Activated T-cell treated with anti-CD3 and anti-CD28 coated beads for 24 hours (primary cell): ENCODE measurements at regions not wholly inside any gene's neighbourhood (a gene's known extent, or its start where the extent isn't known, plus 50 kb on each side); places are given as distances from the start of the nearest gene placed in this dataset.
"Not testable (repeated sequence)": the region's sequence is repeated elsewhere in the genome, so short reads cannot be mapped to it uniquely, and the experiment has no call there.

Source experiments
- DNase-seq: peaks from one replicate; pipeline ENCODE4 v3.0.0-alpha.2; 2020; ENCODE audit warnings: low read depth

- DNase-seq: not testable (repeated sequence)
These were observed 53.0 kb upstream of the C1QTNF3 start for GRCh38 chr5:34096033-34096432.

GRCh38 chr5:34099891-34100290 lies 56.9 kb upstream of the C1QTNF3 start:
- DNase-seq: not testable (repeated sequence)

GRCh38 chr5:34101567-34101966 lies 58.6 kb upstream of the C1QTNF3 start:
- not testable (repeated sequence) for DNase-seq

GRCh38 chr5:34108897-34109296 lies 65.9 kb upstream of the C1QTNF3 start:
- DNase-seq: not testable (repeated sequence)

GRCh38 chr5:34124280-34124679 lies 81.3 kb upstream of the C1QTNF3 start:
- not testable (repeated sequence) for DNase-seq

DNA sequence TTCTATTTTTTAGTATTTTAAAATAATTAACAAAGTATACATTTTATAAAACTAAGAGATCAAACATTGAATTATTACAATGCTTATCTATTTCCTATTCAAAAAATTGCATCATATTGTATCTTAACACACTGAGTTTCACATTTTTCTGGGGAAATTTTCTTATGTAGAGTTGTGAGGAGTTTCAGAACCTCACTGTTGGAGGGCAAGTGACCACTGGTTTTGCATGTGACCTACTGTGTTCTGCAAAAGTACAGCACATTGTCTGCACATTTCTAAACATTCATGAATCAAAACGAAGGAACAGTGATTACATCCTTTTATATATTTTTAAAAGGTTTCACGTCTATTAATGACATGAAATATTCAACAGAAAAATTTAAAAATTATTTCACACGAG lies 82.3 kb upstream of the C1QTNF3 start:
- not testable (repeated sequence) for DNase-seq

- DNase-seq: not testable (repeated sequence)
These were observed 83.7 kb upstream of the C1QTNF3 start for GRCh38 chr5:34126741-34127140.

- DNase-seq: not testable (repeated sequence)
These were observed 84.8 kb upstream of the C1QTNF3 start for GRCh38 chr5:34127818-34128217.

GRCh38 chr5:34128890-34129289 lies 85.9 kb upstream of the C1QTNF3 start:
- not testable (repeated sequence) for DNase-seq

- not testable (repeated sequence) for DNase-seq
These were observed 112.0 kb upstream of the C1QTNF3 start for GRCh38 chr5:34154988-34155387.

DNA sequence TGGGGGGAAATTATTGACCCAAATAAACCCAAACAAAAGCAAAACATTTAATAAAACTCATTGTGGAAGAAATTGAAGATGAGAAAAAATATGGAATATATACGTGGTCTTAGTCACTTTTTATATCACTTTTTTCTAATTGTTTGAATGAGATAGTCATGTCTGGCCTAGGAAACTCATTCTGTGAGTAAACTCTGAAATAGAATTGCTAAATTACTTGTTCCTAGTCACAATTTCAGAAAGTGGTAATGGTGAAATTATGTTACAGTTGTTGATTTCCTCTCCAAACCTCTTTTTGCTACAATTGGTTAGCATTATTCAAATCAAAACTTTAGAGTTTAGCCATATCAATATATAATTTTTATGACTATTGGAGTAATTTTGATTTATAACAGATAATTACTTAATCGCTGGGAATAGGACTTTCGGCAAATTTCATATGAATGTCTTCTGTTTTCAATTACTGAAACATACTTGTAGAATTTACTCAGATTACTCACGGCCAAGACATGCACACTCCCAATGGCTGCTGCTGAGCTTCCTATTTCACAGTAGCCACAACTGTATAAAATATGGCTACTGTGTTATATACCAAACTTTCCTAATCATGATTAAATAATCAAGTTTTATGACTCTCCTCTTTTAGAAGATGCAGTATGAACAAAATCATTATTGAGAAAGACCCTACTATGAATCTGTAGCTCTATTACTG lies 113.8 kb upstream of the C1QTNF3 start:
- not testable (repeated sequence) for DNase-seq

DNA sequence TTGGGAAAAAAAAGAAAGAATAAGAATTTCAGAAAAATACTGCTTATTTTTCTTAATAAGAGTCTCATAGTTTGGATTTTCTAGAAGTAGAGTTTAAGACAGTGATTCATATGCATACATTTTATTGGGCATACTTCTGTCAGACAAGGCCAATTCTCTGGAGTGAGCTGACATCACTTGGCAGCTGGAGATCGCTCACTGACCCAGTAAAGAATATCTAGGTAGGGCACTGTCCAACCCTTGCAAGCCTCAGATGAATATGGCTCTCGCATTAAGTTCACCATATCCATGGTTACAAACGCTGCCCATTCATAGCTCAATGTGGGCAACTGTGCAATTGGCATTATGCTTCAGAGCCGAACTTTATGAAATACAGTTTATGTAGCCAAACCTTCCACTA lies 117.9 kb upstream of the C1QTNF3 start:
- not testable (repeated sequence) for DNase-seq

- DNase-seq: not testable (repeated sequence)
These were observed 128.4 kb upstream of the C1QTNF3 start for GRCh38 chr5:34171398-34171797.

DNA sequence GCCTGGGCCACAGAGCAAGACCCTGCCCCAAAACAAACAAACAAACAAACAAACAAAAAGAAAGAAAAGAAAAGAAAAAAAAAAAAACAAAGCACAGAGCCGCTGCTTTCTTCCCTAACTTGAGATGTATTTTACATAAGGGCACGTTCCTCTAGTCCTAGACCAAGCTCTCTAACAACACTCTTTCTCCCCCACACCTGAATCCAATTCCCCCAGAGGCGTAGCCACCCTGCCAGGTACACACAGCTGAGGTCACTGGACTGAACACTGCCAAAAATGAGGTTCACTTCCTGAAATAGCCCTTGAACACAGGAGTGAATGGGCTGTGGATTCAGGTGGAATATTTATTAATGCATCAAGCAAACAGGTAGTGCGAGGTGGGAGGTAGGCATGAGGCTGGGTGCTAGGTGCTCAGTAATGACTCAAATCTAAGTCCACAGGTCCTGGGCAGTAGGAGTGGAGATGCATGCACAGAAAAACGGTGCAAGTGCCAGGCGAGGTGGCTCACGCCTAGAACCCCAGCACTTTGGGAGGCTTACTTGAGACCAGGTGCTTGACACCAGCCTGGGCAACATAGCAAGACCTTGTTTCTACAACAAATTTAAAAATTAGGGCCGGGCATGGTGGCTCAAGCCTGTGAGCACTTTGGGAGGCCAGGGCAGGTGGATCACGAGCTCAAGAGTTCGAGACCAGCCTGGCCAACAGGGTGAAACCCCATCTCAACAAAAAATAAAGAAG lies 136.6 kb upstream of the C1QTNF3 start:
- DNase-seq: not testable (repeated sequence)

GRCh38 chr5:34180225-34180624 lies 137.2 kb upstream of the C1QTNF3 start:
- DNase-seq: not testable (repeated sequence)

DNA sequence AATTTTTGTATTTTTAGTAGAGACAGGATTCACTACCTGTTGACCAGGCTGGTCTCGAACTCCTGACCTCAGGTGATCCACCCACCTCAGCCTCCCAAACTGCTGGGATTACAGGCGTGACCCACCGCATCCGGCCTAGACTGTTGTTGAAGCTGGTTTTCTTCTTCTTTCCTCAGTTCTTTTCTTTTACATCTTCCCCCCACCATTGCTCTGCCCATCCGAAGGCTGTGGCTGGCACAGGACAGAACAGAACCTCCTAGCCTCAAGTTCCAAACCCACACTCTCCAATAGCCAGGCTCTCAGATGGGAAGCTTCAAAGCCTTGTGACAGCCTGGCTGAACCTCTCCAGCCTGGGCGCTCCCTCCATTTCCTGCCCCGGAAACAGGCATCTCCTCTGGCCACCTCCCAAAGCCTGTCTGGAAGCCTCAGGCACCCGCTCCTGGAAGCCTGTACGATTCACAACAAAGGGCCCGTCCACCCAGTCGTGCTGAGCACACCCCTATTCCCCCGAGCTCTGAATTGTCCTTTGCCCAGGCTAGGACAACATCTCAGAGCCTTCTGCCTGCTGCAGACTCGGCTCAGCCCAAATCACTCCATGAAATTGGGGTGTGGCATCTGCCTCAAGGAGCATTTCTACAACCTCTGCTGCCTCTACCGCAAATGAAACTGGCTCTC lies 138.1 kb upstream of the C1QTNF3 start:
- not testable (repeated sequence) for DNase-seq

DNA sequence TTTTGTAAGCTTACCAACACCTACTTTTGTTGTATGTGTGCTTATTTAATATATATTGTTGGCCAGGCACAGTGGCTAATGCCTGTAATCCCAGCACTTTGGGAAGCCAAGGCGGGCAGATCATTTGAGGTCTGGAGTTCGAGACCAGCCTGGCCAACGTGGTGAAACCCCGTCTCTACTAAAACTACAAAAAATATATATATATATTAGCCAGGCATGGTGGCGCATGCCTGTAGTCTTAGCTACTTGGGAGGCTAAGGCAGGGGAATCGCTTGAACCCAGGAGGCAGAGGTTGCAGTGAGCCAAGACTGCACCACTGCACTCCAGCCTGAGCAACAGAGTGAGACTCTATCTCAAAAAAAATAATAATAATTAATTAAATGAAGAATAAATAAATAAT lies 142.0 kb upstream of the C1QTNF3 start:
- not testable (repeated sequence) for DNase-seq

GRCh38 chr5:34185572-34185971 lies 142.6 kb upstream of the C1QTNF3 start:
- DNase-seq: not testable (repeated sequence)

DNA sequence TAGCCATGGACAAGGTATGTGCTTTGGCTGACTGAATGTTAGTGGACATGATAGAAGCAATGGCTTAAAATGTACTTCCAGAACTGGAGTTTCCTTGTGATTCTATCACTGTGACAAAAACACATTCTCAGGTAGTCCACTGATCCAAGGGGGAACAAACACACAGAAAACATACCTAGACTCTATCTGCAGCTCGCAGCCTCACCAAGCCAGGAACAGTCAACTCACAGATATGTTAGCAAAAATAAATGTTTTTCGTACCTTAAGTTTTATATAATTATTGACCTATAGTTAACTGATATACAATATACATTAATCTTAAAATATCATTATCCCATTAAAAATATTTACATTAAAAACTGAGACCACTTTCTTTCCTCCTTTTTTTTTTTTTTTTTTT lies 143.1 kb upstream of the C1QTNF3 start:
- DNase-seq: not testable (repeated sequence)

DNA sequence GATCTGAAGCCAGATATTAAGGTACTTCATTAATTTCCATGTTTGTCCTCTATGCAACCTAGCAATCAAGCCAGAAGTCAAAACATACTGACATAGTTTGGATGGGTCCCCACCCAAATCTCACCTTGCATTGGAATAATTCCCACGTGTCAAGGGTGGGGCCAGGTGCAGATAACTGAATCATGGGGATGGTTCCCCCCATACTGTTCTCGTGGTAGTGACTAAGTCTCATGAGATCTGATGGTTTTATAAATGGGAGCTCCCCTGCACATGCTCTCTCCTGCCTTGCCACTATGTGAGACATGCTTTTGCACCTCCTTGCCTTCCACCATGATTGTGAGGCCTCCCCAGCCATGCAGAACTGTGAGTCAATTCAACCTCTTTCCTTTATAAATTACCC lies 143.9 kb upstream of the C1QTNF3 start:
- DNase-seq: not testable (repeated sequence)

DNA sequence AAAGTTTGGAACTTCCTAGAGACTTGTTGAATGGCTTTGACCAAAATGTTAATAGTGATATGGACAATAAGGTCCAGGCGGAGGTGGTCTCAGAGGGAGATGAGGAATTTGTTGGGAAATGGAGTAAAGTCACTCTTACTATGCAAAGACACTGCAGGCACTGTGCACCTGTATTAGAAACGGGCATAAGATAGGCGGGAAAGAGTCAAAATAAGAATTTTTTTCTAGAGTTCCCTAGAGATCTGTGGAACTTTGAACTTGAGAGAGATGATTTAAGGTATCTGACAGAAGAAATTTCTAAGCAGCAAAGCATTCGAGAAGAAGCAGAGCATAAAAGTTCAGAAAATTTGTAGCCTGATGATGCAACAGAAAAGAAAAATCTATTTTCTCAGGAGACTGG lies 144.4 kb upstream of the C1QTNF3 start:
- DNase-seq: not testable (repeated sequence)

GRCh38 chr5:34188001-34188822 lies 145.2 kb upstream of the C1QTNF3 start:
- DNase-seq: peak; percentile 57
